GM18526 (cell line): ENCODE measurements at regions not wholly inside any gene's neighbourhood (a gene's known extent, or its start where the extent isn't known, plus 50 kb on each side); places are given as distances from the start of the nearest gene placed in this dataset.

Experiments
- POLR2A ChIP-seq: IDR thresholded peaks from 3 replicates; pipeline ENCODE4 v1.6.1; 2011; ENCODE audit not compliant: insufficient read length; ENCODE audit errors: extremely low read depth

- no peak for TF ChIP-seq POLR2A
Observed at GRCh38 chr11:115605871-115606497, 101.8 kb upstream of the CADM1 start.

GRCh38 chr11:115599125-115599524 lies 94.9 kb upstream of the CADM1 start:
- no peak for TF ChIP-seq POLR2A

GRCh38 chr11:115598257-115598901 lies 94.2 kb upstream of the CADM1 start:
- no peak for TF ChIP-seq POLR2A

GRCh38 chr11:115591380-115591779 lies 87.2 kb upstream of the CADM1 start:
- TF ChIP-seq POLR2A, result no peak

GRCh38 chr11:115590254-115590653 lies 86.0 kb upstream of the CADM1 start:
- TF ChIP-seq POLR2A, result no peak

GRCh38 chr11:115587718-115588342 lies 83.6 kb upstream of the CADM1 start:
- no peak for TF ChIP-seq POLR2A

GRCh38 chr11:115585361-115586024 lies 81.3 kb upstream of the CADM1 start:
- no peak for TF ChIP-seq POLR2A

- no peak for TF ChIP-seq POLR2A
Observed at GRCh38 chr11:115581871-115582639, 77.8 kb upstream of the CADM1 start.

GRCh38 chr11:115580927-115581680 lies 76.9 kb upstream of the CADM1 start:
- no peak for TF ChIP-seq POLR2A

- TF ChIP-seq POLR2A, result no peak
Observed at GRCh38 chr11:115580416-115580815, 76.2 kb upstream of the CADM1 start.

GRCh38 chr11:115579181-115579825 lies 75.1 kb upstream of the CADM1 start:
- TF ChIP-seq POLR2A, result no peak

GRCh38 chr11:115578275-115578674 lies 74.1 kb upstream of the CADM1 start:
- TF ChIP-seq POLR2A, result no peak

- TF ChIP-seq POLR2A, result no peak
Observed at GRCh38 chr11:115577701-115578100, 73.5 kb upstream of the CADM1 start.

- TF ChIP-seq POLR2A, result no peak
Observed at GRCh38 chr11:115576606-115577380, 72.6 kb upstream of the CADM1 start.

- no peak for TF ChIP-seq POLR2A
Observed at GRCh38 chr11:115572551-115572950, 68.3 kb upstream of the CADM1 start.
